Fibroblast of peridontal ligament (primary cell): ENCODE measurements at regions not wholly inside any gene's neighbourhood (a gene's known extent, or its start where the extent isn't known, plus 50 kb on each side); places are given as distances from the start of the nearest gene placed in this dataset.

Source experiments
- DNase-seq: peaks from one replicate; pipeline ENCODE4 v3.0.0-alpha.2; 2010; ENCODE audit errors: extremely low read depth

DNA sequence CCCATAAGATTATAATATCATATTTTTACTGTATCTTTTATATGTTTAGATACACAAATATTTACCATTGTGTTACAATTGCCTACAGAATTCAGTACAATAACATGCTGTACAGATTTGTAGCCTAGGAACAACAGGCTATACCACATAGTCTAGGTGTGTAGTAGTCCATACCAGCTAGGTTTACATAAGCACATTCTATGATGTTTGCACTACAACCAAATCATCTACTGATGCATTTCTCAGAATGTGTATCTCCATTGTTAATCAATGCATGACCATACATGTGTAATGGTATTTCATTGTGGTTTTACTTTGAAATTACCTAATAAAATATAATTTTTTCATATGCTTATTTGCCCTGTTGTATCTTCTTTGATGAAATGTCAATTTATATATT, 288.1 kb upstream of the PCDH10 start:
- no peak for DNase-seq

DNA sequence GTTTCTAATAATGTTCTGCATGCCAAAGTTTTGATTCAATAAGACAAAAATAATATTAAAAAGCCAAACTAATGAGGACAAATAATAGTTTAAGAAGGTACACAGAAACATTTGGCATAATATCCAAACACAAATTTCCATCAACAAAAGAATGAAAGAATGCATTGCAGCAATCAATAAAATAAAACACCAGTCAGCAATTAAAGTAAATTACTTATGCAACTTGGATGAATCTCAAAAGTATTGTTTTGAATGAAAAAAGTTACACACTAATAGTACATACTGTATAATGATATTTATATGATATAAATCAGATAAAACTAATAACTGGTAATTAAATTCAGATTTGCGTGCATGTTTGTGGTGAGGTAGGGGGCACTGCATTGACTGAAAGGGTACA, 285.5 kb upstream of the PCDH10 start:
- no peak for DNase-seq

- no peak for DNase-seq
These were observed 283.6 kb upstream of the PCDH10 start for GRCh38 chr4:132865458-132865857.

DNA sequence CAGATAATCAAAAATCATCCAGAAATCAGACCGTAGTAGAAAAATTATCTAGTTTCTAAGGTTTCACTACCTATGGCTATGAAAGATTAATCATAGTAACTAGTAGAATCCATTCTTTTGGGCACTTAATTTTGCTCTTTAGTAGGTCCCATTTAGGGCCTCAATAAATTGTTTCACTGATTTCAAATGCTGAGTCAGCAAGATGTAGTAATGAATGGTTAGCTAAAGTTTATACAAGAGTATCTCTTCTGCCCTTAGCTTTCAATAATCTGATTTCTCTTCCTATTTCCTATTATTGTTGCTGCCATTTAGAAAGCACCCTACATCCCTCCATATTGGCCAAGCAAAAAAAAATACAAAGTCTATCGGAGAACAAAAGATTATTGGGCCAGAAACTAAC, 283.2 kb upstream of the PCDH10 start:
- DNase-seq, result no peak

DNA sequence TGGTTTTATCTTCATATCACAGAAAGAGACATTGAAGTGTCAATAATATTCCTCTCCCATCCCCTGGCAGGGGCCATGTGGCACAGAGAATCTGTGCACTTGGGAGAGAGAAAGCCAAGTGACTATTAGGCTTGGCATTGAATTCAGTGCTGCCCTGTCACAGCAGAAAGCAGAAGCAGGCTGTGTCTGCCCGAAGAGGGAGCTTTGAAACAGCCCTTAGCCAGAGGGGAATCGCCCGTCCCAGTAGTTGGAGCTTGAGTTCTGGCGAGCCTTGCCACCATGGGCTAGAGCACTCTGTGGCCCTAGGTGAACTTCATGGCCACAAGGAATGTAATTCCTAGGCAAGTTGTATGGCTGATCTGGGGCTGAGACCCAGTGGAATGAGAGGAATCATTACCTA, 282.5 kb upstream of the PCDH10 start:
- no peak for DNase-seq

DNA sequence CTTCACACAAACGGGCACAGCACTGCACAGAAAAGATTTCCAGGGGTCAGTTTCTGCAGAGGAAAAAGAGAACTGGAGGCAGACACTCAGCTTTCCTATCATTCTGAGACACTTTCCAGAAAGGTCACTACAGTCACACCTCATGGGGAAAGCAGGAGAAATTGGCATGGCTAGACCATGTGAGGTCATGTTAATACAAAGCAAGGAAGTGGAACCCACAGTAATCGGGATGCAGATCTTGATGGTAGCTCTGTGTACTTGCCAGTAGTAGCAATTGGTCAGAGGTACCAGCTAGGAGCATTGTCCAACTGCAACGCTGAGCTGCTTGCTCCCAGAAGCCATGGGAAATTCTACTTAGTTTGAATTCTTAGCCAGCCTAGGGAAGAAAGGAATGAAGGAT, 255.3 kb upstream of the PCDH10 start:
- DNase-seq, result no peak

DNA sequence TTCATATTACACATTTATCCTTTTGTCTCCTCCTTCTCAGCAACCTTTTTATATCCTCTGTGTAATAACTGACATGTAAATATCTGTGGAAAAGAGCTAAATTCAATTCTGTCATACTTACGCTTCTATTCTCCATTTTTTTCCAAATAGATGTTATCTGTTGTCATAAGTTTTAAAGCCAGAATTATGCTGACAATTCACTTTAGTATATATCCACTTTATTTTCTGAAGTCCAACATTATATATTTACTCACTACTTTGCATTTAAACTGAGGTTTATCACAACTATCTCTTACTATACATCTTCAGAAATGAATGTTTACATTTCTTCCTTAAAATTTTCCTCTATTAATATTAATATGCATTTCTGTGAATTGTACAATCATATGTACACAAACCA, 247.9 kb upstream of the PCDH10 start:
- no peak for DNase-seq

GRCh38 chr4:132910229-132910748, 238.8 kb upstream of the PCDH10 start:
- DNase-seq, result no peak

- DNase-seq, result no peak
These were observed 231.0 kb upstream of the PCDH10 start for GRCh38 chr4:132918096-132918495.

DNA sequence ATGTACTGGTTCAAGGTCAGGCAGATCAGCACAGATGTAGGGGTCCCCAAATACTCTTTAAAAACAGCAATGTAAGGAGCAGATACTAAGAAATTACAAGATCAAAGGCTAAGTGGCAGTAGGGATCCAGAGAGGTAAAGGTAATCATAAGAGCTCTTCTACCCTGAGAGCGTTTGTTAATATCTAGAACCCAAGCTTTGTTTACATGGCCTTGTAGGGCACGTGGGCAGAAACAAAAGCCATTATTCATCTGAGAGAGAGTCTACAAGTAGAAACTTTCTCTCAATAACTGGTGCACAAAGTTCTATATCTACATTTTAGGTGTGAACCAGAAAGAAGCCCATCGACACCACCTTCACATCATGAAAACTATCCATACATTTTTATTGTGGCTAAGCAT, 225.6 kb upstream of the PCDH10 start:
- no peak for DNase-seq

DNA sequence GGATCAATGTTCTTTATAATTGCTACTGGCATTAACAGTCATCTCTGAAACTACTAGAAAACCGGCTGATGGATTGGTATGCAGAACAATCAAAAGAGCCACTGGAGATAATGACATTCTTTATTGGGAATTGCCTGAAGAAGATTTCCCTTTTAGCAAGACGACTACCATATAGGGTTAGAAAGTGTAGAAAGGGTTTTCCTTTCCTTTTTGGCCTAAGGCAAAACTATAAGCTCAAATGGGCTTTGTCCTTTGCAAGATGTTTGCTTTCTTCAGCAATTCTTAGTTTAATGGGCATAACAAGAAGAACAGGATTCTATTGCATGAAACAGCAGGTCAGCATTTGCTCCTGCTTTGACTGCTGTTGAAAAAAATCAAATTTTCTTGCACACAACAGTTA, 214.2 kb upstream of the PCDH10 start:
- DNase-seq, result no peak

- DNase-seq, result no peak
These were observed 193.9 kb upstream of the PCDH10 start for GRCh38 chr4:132955146-132955545.

- DNase-seq, result no peak
These were observed 192.1 kb upstream of the PCDH10 start for GRCh38 chr4:132956962-132957361.

GRCh38 chr4:132958457-132959263, 190.4 kb upstream of the PCDH10 start:
- DNase-seq, result no peak

GRCh38 chr4:132981611-132982010, 167.5 kb upstream of the PCDH10 start:
- no peak for DNase-seq

DNA sequence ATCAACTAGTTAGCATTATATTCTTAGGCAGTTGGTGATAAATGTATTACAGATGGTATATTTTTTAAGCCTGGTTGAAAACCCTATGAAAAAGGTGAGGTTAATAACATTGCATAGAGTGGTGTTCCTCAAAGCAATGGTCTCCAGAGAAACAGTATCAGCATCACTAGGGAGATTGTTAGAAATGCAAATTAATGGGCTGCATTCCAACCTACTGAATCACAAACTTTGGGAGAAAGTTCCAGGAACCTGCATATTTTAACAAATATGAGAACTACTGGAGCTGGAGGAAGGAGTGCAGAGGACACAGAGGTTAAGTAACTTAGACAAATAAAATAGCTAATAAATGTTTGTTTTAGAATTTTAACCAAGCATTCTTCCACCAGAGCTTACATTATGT, 166.9 kb upstream of the PCDH10 start:
- DNase-seq, result no peak

- DNase-seq, result no peak
These were observed 158.0 kb upstream of the PCDH10 start for GRCh38 chr4:132991111-132991510.

DNA sequence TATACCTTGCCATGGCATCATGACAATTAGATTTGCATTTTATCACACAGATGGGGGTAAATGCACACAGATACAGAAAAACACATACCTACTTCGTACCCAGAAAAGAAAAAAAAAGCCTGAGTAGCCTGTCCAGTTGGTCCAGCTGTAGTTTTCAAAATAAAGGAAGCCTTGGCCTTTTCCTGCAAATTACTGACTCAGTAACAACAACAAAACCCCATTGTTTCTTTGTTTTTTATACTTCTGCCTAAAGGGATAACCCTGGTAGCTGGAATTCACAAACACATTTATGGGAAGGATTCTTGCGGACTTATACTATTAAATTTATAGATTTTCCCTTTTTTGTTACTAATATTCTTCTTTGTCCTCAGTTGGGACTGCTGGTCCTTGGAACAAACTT, 156.4 kb upstream of the PCDH10 start:
- no peak for DNase-seq

DNA sequence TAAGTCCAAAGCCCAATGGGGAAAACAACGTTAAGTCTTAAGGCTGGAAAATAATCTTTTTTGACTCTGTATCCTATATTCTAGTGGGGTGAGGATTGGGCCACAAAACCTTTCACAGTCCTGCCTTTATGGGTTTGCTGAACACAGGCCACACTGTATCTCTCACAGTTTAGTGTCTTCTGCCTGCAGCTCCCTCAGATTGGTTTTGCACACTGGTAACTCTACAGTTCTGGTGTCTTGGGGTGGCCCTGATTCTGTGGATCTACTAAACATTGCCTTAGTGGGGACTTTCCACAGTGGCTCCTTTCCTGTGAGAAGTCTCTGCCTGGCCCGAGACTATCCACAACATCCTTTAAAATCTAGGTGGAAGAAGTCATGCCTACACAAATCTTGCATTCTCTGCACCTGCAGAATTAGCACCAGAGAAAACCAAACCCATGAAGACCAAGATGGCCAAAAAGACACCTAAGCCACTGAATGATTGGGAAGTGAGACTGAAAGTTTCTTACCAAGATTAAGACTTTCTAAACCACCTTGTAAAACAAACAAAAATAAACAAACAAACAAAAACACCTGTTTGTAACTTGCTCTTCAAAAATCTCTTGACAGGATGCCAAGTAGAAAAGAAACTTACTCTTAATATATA, 150.4 kb upstream of the PCDH10 start:
- DNase-seq, result no peak

GRCh38 chr4:133000012-133000411, 149.1 kb upstream of the PCDH10 start:
- no peak for DNase-seq

GRCh38 chr4:133003169-133003568, 145.9 kb upstream of the PCDH10 start:
- no peak for DNase-seq

- DNase-seq, result no peak
These were observed 134.5 kb upstream of the PCDH10 start for GRCh38 chr4:133014473-133015135.

DNA sequence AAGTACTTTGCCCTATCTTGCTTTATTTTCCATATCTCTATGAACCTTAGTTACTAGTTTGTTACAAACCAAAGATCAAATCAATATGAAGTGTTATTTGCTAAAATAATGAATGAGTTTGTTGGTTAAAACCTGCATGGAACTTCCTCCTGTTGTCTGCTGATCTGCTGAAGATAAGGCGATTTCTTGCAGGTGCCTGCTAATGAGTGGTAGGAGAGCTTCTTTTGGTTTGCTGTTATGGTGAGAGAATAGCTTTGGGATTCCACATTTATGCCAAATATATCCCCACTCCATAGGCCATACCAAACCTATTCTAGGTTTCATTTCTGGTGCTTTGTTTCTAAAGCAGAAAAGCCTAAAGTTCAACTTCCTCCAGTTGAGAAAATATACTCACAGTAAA, 103.8 kb upstream of the PCDH10 start:
- no peak for DNase-seq
